Sigmoid colon (tissue), 6 donors: ENCODE measurements at regions not wholly inside any gene's neighbourhood (a gene's known extent, or its start where the extent isn't known, plus 50 kb on each side); places are given as distances from the start of the nearest gene placed in this dataset.
"Not testable (repeated sequence)": the region's sequence is repeated elsewhere in the genome, so short reads cannot be mapped to it uniquely, and the experiment has no call there.

ENCODE experiments used
- DNase-seq: peaks from one replicate; pipeline ENCODE4 v3.0.0-alpha.2; 2019
- H3K27ac ChIP-seq, 4 donors: fragments of 200-600 bp; sonication (generic); one replicate each; pipeline ENCODE4 v1.5.1; 2016 to 2019; ENCODE audit warnings: mild to moderate bottlenecking in 1 of 4
- H3K27me3 ChIP-seq, 3 donors: fragments of 200-600 bp; sonication (generic); one replicate each; pipeline ENCODE4 v1.5.1; 2019; ENCODE audit warnings: mild to moderate bottlenecking in 1 of 3
- H3K36me3 ChIP-seq, 4 donors: fragments of 200-600 bp; sonication (generic); one replicate each; pipeline ENCODE4 v1.5.1; 2016 to 2019
- H3K4me1 ChIP-seq, 4 donors: fragments of 200-600 bp; sonication (generic); one replicate each; pipeline ENCODE4 v1.5.1; 2017 to 2019
- H3K4me3 ChIP-seq, 4 donors: fragments of 200-600 bp; sonication (generic); one replicate each; pipeline ENCODE4 v1.5.1; 2017 to 2019; ENCODE audit warnings: mild to moderate bottlenecking in 2 of 4, moderate library complexity in 1 of 4
- H3K9me3 ChIP-seq, 4 donors: fragments of 200-600 bp in 3 of 4; sonication (generic) in 3 of 4; one replicate each; pipeline versions ENCODE4 v1.5.1 to v1.6.1; 2013 to 2019
- EP300 ChIP-seq, 4 donors: sonication (generic); formaldehyde crosslinking; IDR thresholded peaks; one replicate each; pipeline ENCODE4 v1.6.1; 2017; ENCODE audit warnings: antibody characterized with exemption in 4 of 4
- POLR2A ChIP-seq, 2 donors: fragments of 450-650 bp; IDR thresholded peaks; one replicate each; pipeline ENCODE4 v1.6.1; 2016; ENCODE audit warnings: antibody characterized with exemption in 2 of 2, mild to moderate bottlenecking in 2 of 2, moderate library complexity in 2 of 2
- POLR2AphosphoS5 ChIP-seq, 4 donors: sonication (generic); formaldehyde crosslinking; IDR thresholded peaks; one replicate each; pipeline ENCODE4 v1.6.1; 2017; ENCODE audit warnings: antibody characterized with exemption in 4 of 4
- WGBS, 2 donors: extraction: QIAGEN DNeasy Blood & Tissue Kit; methylation state at CpG; one replicate each; pipeline ENCODE4 v1.1.7; 2013; 5-methylcytosine and 5-hydroxymethylcytosine counted together
- intact Hi-C: fragments of 100-400 bp; cut with DNase I; formaldehyde crosslinking; loops from one replicate; pipeline ENCODE4 v1.15.1; 2023
- TF ChIP-seq, protein P1 (sequence below), 4 experiments: fragments of 450-650 bp in 3 of 4; fragments of 200-600 bp in 1 of 4; IDR thresholded peaks; one replicate each; pipeline ENCODE4 v1.5.1; 2016 to 2019; ENCODE audit warnings: antibody characterized with exemption in 4 of 4, mild to moderate bottlenecking in 3 of 4, moderate library complexity in 2 of 4
- donor health status: healthy with polysubstance abuse.
- donor health status: healthy.

- H3K4me1 ChIP-seq = no peaks in the 10 kb centered on the region
- 59 to 72% methylated on average over 2 of the region's 2 CpGs for WGBS, 2 donors
- DNase-seq = no peak
- no peaks in the 10 kb centered on the region for H3K36me3 ChIP-seq
- no peaks in the 10 kb centered on the region for H3K27me3 ChIP-seq
- no peaks in the 10 kb centered on the region for H3K9me3 ChIP-seq
- TF ChIP-seq POLR2A (IDR thresholded peaks at IDR 0.05) (no peak), POLR2AphosphoS5 (IDR thresholded peaks at IDR 0.05) (no peak), EP300 (IDR thresholded peaks at IDR 0.05) (no peak)
- TF ChIP-seq, protein P1, sequence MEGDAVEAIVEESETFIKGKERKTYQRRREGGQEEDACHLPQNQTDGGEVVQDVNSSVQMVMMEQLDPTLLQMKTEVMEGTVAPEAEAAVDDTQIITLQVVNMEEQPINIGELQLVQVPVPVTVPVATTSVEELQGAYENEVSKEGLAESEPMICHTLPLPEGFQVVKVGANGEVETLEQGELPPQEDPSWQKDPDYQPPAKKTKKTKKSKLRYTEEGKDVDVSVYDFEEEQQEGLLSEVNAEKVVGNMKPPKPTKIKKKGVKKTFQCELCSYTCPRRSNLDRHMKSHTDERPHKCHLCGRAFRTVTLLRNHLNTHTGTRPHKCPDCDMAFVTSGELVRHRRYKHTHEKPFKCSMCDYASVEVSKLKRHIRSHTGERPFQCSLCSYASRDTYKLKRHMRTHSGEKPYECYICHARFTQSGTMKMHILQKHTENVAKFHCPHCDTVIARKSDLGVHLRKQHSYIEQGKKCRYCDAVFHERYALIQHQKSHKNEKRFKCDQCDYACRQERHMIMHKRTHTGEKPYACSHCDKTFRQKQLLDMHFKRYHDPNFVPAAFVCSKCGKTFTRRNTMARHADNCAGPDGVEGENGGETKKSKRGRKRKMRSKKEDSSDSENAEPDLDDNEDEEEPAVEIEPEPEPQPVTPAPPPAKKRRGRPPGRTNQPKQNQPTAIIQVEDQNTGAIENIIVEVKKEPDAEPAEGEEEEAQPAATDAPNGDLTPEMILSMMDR (IDR thresholded peaks at IDR 0.05) = no peak
- H3K27ac ChIP-seq = no peak overlapping the region
- intact Hi-C loops = no loop called here
- H3K4me3 ChIP-seq = no peak overlapping the region
These were observed 525.4 kb downstream of the TMEM121 start for GRCh38 chr14:106051796-106052195.

- H3K27me3 ChIP-seq = peaks cover 0 to 12% (median 0%) of the 10 kb centered on the region in 3 donors
These were observed 528.9 kb downstream of the TMEM121 start for GRCh38 chr14:106055289-106055688.

DNA sequence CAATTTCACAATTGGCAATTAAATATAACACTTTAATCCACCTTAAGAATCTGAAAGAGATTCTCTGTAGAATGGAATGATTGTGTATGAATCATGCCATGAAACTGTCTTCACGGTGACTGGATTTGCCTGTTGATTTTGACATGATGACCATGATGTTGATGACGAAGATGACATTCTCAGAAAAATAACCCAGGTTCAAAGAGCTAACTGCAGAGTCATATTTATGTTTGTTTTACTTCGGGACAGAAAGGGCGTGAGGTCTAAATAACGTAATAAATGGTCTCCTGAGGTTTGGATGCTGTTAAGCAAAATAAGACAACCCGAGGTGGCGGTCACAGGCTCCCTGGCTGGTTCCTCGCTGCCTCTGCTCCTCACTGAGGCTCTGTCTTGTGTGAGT, 532.0 kb downstream of the TMEM121 start:
- Histone ChIP-seq H3K27me3 (peaks cover 0 to 22% (median 0%) of the 10 kb centered on the region in 3 donors), H3K36me3 (no peaks in the 10 kb centered on the region), H3K4me1 (no peaks in the 10 kb centered on the region), H3K9me3 (no peaks in the 10 kb centered on the region), H3K4me3 (no peak overlapping the region), H3K27ac (no peak overlapping the region)
- DNase-seq = no peak
- TF ChIP-seq POLR2AphosphoS5 (IDR thresholded peaks at IDR 0.05) (no peak), POLR2A (IDR thresholded peaks at IDR 0.05) (no peak), EP300 (IDR thresholded peaks at IDR 0.05) (no peak)
- TF ChIP-seq, protein P1 (IDR thresholded peaks at IDR 0.05) = no peak
- 42 to 62% methylated on average over 8 of the region's 8 CpGs for WGBS, 2 donors
- intact Hi-C loops = no loop called here

More at GRCh38 chr14:106055289-106055688, 528.9 kb downstream of the TMEM121 start:
- Histone ChIP-seq H3K36me3 (no peaks in the 10 kb centered on the region), H3K4me1 (no peaks in the 10 kb centered on the region), H3K27ac (no peak overlapping the region), H3K9me3 (no peaks in the 10 kb centered on the region), H3K4me3 (no peak overlapping the region)
- 35 to 77% methylated on average over 6 of the region's 6 CpGs for WGBS, 2 donors
- DNase-seq = no peak
- TF ChIP-seq POLR2AphosphoS5 (IDR thresholded peaks at IDR 0.05) (no peak), EP300 (IDR thresholded peaks at IDR 0.05) (no peak), POLR2A (IDR thresholded peaks at IDR 0.05) (no peak)
- TF ChIP-seq, protein P1 (IDR thresholded peaks at IDR 0.05) = no peak
- intact Hi-C loops = no loop called here

DNA sequence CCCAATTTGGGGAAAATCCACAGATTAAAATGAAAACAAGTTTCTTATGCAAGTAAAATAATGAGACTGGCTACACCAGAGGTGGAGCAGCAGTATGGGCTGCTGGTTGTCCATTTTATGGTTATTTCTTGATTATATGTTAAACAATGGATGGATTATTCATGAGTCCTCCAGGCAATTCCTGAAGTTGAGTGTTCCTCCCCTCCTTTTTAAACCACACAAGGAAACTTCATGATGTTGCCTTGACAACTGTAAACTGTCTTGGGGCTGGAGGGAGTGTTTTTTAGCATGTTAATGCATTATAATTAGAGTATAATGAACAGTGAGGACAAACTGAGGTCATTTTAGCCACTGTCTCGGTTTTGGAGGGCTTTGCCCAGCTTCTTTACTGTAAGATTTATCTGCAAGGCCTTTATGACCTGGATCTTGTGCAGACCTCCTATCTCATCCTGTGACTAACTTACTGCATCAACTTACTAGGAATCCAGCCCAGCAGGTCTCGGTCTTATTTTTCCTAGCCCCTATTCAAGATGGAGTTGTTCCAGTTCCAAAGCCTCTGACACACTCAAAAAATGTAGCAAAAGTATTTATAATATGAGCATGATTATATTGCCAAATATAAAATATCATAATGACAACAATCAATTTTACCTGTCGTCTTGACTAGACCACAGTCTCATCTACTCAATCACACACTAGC, 534.0 kb downstream of the TMEM121 start:
- no peak for DNase-seq
- TF ChIP-seq, protein P1 (IDR thresholded peaks at IDR 0.05) = no peak
- no peak for TF ChIP-seq POLR2A (IDR thresholded peaks at IDR 0.05)
- no peak for TF ChIP-seq POLR2AphosphoS5 (IDR thresholded peaks at IDR 0.05)
- TF ChIP-seq EP300 (IDR thresholded peaks at IDR 0.05) = no peak
- intact Hi-C loops = no loop called here
- no peak overlapping the region for H3K27ac ChIP-seq
- WGBS, 2 donors = 51 to 70% methylated on average over 3 of the region's 3 CpGs
- H3K36me3 ChIP-seq = no peaks in the 10 kb centered on the region
- no peaks in the 10 kb centered on the region for H3K9me3 ChIP-seq
- peaks cover 0 to 22% (median 0%) of the 10 kb centered on the region in 3 donors for H3K27me3 ChIP-seq
- no peaks in the 10 kb centered on the region for H3K4me1 ChIP-seq
- no peak overlapping the region for H3K4me3 ChIP-seq

- H3K4me3 ChIP-seq, H3K9me3 ChIP-seq, H3K27ac ChIP-seq, H3K36me3 ChIP-seq, H3K4me1 ChIP-seq, DNase-seq, intact Hi-C loops: not testable (repeated sequence)
- peaks cover 0 to 22% (median 0%) of the 10 kb centered on the region in 3 donors for H3K27me3 ChIP-seq
- 30 to 36% methylated on average over 12 of the region's 12 CpGs for WGBS, 2 donors
These were observed 535.6 kb downstream of the TMEM121 start for GRCh38 chr14:106061877-106062500.
